CD1c-positive myeloid dendritic cell (primary cell): ENCODE measurements at regions not wholly inside any gene's neighbourhood (a gene's known extent, or its start where the extent isn't known, plus 50 kb on each side); places are given as distances from the start of the nearest gene placed in this dataset.

ENCODE experiments used
- DNase-seq: peaks from one replicate; pipeline ENCODE4 v3.0.0-alpha.2; 2016; ENCODE audit errors: extremely low spot score

GRCh38 chr2:216286616-216287231 lies 85.6 kb downstream of the MARCHF4 start:
- DNase-seq, result no peak

DNA sequence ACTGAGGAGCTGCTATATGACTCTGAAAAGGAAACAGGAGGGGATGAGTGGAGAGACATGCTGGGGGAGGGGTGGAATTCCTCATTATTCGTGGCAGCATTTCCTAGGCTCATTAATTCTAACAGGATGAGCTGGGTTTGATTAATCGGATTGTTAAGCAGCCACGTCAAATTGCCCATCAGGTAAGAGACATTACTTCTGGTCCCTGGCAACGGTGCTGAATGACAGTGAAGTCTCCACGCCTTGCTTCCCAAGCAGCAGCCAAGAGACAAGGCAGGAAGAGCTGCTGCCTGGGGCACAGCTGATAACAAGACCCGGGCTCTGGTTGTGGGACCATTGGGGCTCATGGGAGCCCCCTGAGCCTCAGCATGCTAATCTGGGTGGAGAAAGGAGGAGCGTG lies 86.6 kb downstream of the MARCHF4 start:
- DNase-seq, result no peak

GRCh38 chr2:216284708-216285107 lies 87.6 kb downstream of the MARCHF4 start:
- DNase-seq, result no peak

DNA sequence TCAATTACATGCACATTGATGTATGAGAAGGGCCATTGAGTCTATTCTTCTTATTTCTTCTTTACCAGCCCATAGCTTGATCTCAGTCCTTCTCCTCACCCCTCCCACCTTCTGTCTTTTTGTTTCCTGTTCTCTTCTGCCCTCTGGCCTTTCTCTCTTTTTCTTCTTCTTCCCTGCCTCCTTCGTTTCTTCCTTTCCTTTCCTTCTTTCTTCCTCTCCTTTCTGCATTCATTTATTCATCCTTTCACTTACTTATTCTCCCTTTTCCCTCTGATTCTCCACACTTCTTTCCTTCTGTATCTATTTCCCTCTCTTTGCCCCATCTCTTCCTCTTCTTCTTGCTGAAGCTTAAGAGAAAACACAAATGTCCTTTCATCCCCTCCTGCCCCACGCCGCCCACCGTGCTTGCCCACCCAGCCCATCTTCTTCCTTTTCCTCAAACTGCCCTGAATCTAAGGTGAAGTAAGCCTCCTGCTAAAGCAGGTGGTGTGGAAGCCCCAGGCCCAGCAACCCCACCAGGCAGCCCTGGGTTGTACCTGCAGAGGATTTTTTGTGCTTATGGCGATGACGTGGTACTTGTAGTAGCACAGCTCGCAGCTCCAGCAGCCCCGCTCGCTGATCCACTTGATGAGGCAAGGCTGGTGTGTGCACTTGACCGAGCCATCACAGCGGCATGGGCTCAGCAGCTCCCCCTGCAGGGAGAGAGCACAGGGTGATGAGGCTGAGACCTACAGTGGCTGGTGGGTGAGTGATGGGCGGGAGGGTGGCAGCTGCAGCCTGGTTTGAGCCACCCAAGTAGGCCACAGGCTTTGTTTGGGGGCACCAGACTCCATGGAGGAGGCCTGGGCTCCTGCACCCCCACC lies 89.0 kb downstream of the MARCHF4 start:
- DNase-seq, result no peak

DNA sequence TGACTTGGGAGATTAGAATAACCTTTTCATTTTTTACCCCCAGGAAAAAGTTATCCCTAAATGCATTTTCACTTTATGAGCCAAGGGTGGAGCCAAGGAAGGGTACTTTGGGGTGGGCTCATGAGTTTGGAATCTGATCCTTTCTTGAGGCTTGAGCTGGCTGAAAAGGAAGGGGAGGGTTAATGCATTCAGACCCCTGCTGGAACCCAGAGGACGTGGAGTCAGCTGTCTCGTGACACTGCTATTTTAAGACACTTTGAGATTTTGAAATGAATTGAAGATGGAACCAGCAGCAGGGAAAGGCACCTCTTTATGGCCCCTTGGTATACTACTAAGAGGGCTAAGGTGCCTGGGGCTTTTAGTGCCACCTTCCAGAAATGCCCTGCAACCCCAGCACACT lies 90.4 kb downstream of the MARCHF4 start:
- DNase-seq, result no peak

- DNase-seq, result no peak
Measured at GRCh38 chr2:216281316-216281715, 91.0 kb downstream of the MARCHF4 start.

DNA sequence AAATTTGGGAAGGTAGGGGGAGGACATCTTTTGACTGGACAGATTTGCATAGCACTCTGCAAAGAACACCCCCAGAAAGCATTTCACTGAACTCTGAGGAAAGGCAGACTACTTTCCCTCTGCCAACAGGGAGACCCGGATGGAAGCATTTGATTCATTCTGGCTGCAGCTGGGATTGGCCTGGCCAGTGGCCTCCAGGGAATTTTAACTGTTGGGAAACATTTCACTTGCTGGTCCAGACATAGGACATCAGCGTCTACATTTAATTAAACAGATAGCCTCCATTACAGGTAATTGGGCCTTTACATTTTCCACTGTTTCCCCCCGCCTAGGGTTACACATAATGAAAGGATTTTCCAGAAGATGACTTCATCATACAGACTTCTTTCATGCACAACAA lies 92.8 kb downstream of the MARCHF4 start:
- DNase-seq, result no peak

DNA sequence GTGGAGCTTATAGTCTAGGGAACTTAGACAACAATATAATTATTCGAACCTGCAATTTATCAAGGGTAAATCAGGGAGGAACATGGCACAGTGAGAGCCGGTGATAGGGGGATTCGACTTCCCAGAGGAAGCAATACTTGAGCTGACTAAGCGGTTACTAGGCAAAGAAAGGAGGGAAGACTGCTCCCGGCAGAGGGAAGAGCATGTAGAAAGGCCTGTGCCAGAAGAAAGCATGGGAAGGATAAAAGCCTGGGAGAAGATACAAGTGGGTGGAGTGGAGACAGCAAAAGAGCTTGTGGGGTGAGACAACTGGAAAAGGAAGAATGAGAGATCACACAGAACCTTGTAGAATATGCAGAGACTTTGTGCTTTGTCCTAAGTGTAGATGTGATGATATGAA lies 93.3 kb downstream of the MARCHF4 start:
- DNase-seq, result no peak

DNA sequence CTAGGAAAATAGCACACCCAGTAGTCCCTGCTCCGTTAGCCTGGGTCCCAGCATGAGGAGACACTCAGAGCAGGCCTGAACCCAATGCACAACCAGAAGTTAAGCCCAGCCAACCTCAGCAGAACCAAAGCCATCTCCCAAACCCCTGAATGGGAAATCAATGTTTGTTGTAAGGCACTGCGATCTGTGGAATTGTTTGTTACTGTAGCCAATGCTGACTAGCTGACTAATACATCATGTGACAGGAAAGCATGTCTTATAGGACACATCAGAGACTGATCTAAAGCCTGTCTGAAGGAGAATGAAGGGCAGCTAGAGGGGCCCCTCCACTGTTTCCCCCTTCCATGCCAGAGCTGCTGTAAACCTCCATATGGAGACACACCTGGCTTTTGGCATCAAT lies 96.4 kb downstream of the MARCHF4 start:
- DNase-seq, result no peak

GRCh38 chr2:216274194-216274840 lies 98.0 kb downstream of the MARCHF4 start:
- DNase-seq, result peak; percentile 16

GRCh38 chr2:216261042-216261537 lies 111.2 kb downstream of the MARCHF4 start:
- no peak for DNase-seq

DNA sequence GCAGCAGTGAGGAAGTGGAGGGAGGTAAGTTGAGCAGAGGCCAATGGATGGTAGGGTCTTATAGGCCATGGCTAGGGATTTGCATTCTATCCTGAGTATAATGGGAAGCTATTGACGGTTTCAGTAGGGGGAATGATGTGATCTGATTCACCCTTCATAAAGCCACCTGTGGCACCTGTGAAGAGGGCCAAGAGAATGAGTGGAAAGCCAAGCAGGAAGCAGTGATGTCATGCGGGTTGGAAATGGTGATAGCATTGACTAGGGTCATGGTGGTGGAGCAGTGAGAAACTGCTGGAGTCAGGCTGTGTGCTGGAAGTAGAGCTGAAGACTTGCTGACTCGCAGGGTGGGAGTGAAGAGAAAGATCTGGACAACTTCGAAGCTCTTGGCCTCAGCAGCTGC lies 111.7 kb downstream of the MARCHF4 start:
- no peak for DNase-seq

GRCh38 chr2:216259081-216259480 lies 113.2 kb downstream of the MARCHF4 start:
- no peak for DNase-seq

- DNase-seq, result no peak
Measured at GRCh38 chr2:216257089-216257488, 115.2 kb downstream of the MARCHF4 start.
